ENCODE measurements at regions not wholly inside any gene's neighbourhood (a gene's known extent, or its start where the extent isn't known, plus 50 kb on each side); places are given as distances from the start of the nearest gene placed in this dataset.

DNA sequence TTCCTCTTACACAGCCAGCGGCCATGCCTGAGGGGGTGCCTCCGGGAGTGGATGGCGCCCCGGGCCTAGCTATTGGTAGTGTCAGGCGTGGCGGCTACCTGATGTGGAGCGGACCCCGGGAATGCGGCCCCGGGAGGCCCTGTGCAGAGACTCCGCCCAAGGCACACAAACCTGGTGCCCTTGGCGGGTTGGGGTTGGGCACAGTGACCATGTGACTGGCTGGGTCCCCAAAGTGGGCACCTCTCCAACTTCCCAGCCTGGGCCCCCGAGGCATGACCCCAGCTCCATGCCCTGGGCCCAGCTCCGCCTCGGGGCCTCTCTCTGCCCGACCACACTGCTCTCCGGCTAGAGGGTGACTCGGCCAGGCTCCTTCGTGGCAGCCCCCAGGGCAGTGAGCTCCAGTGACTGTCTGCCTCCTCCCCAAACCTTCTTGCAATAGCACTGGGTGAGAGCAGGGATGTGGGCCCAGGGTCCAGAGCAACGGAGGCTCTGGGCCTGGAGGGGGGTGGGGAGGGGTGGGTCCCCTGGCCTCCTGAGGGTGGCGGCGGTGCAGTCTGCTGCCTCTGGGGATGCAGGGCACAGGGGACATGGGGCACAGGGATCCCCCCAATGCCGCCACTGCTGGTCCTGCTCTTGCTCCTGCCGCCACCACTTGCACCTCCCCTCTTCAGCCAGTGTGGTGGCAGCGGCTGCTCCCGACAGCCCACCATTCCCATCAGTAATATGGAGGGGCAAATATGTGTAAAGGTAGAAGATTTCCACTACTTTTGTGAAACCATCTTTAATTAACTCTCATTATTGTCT, 942.9 kb upstream of the EPHA7 start (continued):
- TF ChIP-seq, protein P1, sequence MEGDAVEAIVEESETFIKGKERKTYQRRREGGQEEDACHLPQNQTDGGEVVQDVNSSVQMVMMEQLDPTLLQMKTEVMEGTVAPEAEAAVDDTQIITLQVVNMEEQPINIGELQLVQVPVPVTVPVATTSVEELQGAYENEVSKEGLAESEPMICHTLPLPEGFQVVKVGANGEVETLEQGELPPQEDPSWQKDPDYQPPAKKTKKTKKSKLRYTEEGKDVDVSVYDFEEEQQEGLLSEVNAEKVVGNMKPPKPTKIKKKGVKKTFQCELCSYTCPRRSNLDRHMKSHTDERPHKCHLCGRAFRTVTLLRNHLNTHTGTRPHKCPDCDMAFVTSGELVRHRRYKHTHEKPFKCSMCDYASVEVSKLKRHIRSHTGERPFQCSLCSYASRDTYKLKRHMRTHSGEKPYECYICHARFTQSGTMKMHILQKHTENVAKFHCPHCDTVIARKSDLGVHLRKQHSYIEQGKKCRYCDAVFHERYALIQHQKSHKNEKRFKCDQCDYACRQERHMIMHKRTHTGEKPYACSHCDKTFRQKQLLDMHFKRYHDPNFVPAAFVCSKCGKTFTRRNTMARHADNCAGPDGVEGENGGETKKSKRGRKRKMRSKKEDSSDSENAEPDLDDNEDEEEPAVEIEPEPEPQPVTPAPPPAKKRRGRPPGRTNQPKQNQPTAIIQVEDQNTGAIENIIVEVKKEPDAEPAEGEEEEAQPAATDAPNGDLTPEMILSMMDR (IDR thresholded peaks at IDR 0.05 in 2 of 3, conservative IDR thresholded peaks at IDR 0.05 in 1 of 3; ENCODE audit: borderline replicate concordance in 1 of 3, insufficient read depth in 1 of 3, low read depth in 2 of 3, low read length in 2 of 3) = no peak
- TF ChIP-seq JUND (IDR thresholded peaks at IDR 0.05) (no peak), ELF1 (IDR thresholded peaks at IDR 0.05; ENCODE audit: borderline replicate concordance, low read depth) (no peak), EZH2phosphoT487 (IDR thresholded peaks at IDR 0.05; ENCODE audit: borderline replicate concordance) (no peak)

DNA sequence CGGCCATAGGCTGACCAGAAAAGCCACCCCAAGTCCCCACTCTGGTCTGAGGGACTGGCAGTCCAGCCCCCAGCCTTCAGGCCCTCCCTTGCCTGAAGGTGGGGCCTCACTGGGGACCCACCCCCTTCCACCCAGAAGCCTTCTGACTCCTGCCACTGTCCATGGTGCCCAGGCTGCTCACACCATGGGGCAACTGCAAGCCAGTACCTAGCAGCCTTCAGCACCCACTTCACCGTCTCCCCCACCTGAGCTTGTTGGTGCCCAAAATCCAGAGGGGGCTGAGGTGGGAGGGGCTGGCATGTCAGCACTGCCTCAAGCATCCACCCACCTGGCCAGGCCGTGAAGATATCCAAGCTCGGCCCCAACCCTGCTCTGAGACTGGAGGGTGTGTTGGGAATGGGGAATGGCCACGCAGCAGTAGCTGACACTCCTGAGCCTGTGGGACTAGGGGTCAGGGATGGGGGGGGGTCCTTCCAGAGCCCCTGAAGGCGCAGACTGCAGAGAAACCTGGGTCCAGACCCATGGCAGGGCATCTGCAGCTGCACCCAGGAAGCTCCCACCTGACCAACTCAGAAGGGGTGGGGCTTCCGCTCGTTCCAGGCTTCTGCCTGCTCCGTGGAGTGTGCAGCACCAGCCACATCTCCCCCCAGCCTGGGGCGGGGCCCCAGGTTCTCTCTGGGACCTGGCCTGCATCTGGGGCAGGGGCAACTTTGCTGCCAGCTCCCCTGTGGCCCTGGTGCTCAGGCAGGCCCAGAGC, 942.1 kb upstream of the EPHA7 start:
- ChIA-PET CTCF (no interaction called here), RAD21 (ENCODE audit: low non-redundant PET in 1 of 2, low total read pairs in 2 of 2, uncharacterized antibody in 2 of 2, unreplicated experiment in 2 of 2) (no interaction called here), POLR2A (no interaction called here)
- H3K36me3 ChIP-seq (ENCODE audit: control insufficient read depth in 1 of 2, insufficient read depth in 2 of 2, low read length in 2 of 2) = no peaks in the 10 kb centered on the region
- H3K9me3 ChIP-seq (ENCODE audit: control insufficient read depth in 1 of 2, insufficient read depth in 1 of 2, low read depth in 1 of 2, low read length in 2 of 2) = 0 out of 4 replicates have a peak, but pooled peaks cover 0 to 7% of the 10 kb centered on the region in 2 experiments
- BruUV-seq (replicated peaks) = no TSS peak
- no peak for TF ChIP-seq TCF7L2 (IDR thresholded peaks at IDR 0.05; ENCODE audit: borderline replicate concordance, extremely low read depth, insufficient read depth, insufficient read length)
- TF ChIP-seq, protein P2, sequence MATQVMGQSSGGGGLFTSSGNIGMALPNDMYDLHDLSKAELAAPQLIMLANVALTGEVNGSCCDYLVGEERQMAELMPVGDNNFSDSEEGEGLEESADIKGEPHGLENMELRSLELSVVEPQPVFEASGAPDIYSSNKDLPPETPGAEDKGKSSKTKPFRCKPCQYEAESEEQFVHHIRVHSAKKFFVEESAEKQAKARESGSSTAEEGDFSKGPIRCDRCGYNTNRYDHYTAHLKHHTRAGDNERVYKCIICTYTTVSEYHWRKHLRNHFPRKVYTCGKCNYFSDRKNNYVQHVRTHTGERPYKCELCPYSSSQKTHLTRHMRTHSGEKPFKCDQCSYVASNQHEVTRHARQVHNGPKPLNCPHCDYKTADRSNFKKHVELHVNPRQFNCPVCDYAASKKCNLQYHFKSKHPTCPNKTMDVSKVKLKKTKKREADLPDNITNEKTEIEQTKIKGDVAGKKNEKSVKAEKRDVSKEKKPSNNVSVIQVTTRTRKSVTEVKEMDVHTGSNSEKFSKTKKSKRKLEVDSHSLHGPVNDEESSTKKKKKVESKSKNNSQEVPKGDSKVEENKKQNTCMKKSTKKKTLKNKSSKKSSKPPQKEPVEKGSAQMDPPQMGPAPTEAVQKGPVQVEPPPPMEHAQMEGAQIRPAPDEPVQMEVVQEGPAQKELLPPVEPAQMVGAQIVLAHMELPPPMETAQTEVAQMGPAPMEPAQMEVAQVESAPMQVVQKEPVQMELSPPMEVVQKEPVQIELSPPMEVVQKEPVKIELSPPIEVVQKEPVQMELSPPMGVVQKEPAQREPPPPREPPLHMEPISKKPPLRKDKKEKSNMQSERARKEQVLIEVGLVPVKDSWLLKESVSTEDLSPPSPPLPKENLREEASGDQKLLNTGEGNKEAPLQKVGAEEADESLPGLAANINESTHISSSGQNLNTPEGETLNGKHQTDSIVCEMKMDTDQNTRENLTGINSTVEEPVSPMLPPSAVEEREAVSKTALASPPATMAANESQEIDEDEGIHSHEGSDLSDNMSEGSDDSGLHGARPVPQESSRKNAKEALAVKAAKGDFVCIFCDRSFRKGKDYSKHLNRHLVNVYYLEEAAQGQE (IDR thresholded peaks at IDR 0.05; ENCODE audit: low read depth) = peak; percentile 15; the same call in 1 of the 2 replicates
- H3K79me2 ChIP-seq (ENCODE audit: insufficient read depth, low read length) = no peaks in the 10 kb centered on the region
- no peaks in the 10 kb centered on the region for H3K27me3 ChIP-seq (ENCODE audit: insufficient read depth, low read length)
- no peaks in the 10 kb centered on the region for H4K20me1 ChIP-seq (ENCODE audit: insufficient read depth)
- intact Hi-C loops (cut with micrococcal nuclease) = no loop called here
- no peak for ATAC-seq
- H3K27ac ChIP-seq (ENCODE audit: low read depth, low read length) = no peak overlapping the region
- no peak overlapping the region for H3K4me2 ChIP-seq (ENCODE audit: low read length)
- H3K4me3 ChIP-seq (replicated peaks in 1 of 2; ENCODE audit: low read depth in 1 of 2, low read length in 2 of 2) = no peak overlapping the region
- H3K9ac ChIP-seq (ENCODE audit: low read length) = no peak overlapping the region
- no peak for DNase-seq (ENCODE audit: low read depth, low spot score)
- no peaks in the 10 kb centered on the region for H3K4me1 ChIP-seq (ENCODE audit: control insufficient read depth in 1 of 2, insufficient read depth in 2 of 2, low read length in 2 of 2)
- H3K9me2 ChIP-seq (ENCODE audit: insufficient read depth) = no peaks in the 10 kb centered on the region
- H2AFZ ChIP-seq (ENCODE audit: low read depth, low read length, poor library complexity, severe bottlenecking) = no peak overlapping the region

All from HCT116 (cell line).